ENCODE measurements at regions not wholly inside any gene's neighbourhood (a gene's known extent, or its start where the extent isn't known, plus 50 kb on each side); places are given as distances from the start of the nearest gene placed in this dataset.
"Not testable (repeated sequence)": the region's sequence is repeated elsewhere in the genome, so short reads cannot be mapped to it uniquely, and the experiment has no call there.

GRCh38 chr2:57182916-57183315 lies 863.7 kb upstream of the VRK2 start:
- no peak for DNase-seq

- no peak for DNase-seq
These were observed 861.0 kb upstream of the VRK2 start for GRCh38 chr2:57185568-57185967.

GRCh38 chr2:57190007-57190406 lies 856.6 kb upstream of the VRK2 start:
- no peak for DNase-seq

- no peak for DNase-seq
These were observed 846.9 kb upstream of the VRK2 start for GRCh38 chr2:57199663-57200062.

GRCh38 chr2:57204364-57204763 lies 842.2 kb upstream of the VRK2 start:
- DNase-seq = no peak

GRCh38 chr2:57205241-57205640 lies 841.4 kb upstream of the VRK2 start:
- DNase-seq = no peak

GRCh38 chr2:57207191-57207590 lies 839.4 kb upstream of the VRK2 start:
- DNase-seq = no peak

- DNase-seq = no peak
These were observed 836.8 kb upstream of the VRK2 start for GRCh38 chr2:57209799-57210198.

- DNase-seq = no peak
These were observed 835.8 kb upstream of the VRK2 start for GRCh38 chr2:57210855-57211254.

GRCh38 chr2:57217013-57217412 lies 829.6 kb upstream of the VRK2 start:
- no peak for DNase-seq

- no peak for DNase-seq
These were observed 828.4 kb upstream of the VRK2 start for GRCh38 chr2:57218206-57218605.

- DNase-seq = not testable (repeated sequence)
These were observed 816.9 kb upstream of the VRK2 start for GRCh38 chr2:57229706-57230105.

- not testable (repeated sequence) for DNase-seq
These were observed 814.3 kb upstream of the VRK2 start for GRCh38 chr2:57232341-57232740.

GRCh38 chr2:57251495-57251894 lies 795.1 kb upstream of the VRK2 start:
- not testable (repeated sequence) for DNase-seq

GRCh38 chr2:57276408-57276807 lies 770.2 kb upstream of the VRK2 start:
- not testable (repeated sequence) for DNase-seq

GRCh38 chr2:57278451-57278850 lies 768.2 kb upstream of the VRK2 start:
- no peak for DNase-seq

- DNase-seq = no peak
These were observed 755.4 kb upstream of the VRK2 start for GRCh38 chr2:57291209-57291608.

- no peak for DNase-seq
These were observed 749.6 kb upstream of the VRK2 start for GRCh38 chr2:57296795-57297517.

GRCh38 chr2:57313678-57314077 lies 732.9 kb upstream of the VRK2 start:
- no peak for DNase-seq

- DNase-seq = no peak
These were observed 731.9 kb upstream of the VRK2 start for GRCh38 chr2:57314682-57315081.

- DNase-seq = no peak
These were observed 716.2 kb upstream of the VRK2 start for GRCh38 chr2:57330447-57330846.

GRCh38 chr2:57333221-57333620 lies 713.4 kb upstream of the VRK2 start:
- DNase-seq = no peak

GRCh38 chr2:57343391-57344006 lies 703.1 kb upstream of the VRK2 start:
- no peak for DNase-seq

GRCh38 chr2:57368190-57368589 lies 678.4 kb upstream of the VRK2 start:
- DNase-seq = no peak
